Activated CD4-positive, alpha-beta T cell treated with anti-CD3 and anti-CD28 coated beads for 36 hours (primary cell): ENCODE measurements at regions not wholly inside any gene's neighbourhood (a gene's known extent, or its start where the extent isn't known, plus 50 kb on each side); places are given as distances from the start of the nearest gene placed in this dataset.

Source experiments
- ATAC-seq: fragments of 200-7000 bp; cut with Tn5 transposase; one replicate; pipeline ENCODE4 v1.10.0; 2021; ENCODE audit warnings: mild to moderate bottlenecking, moderate library complexity
- CTCF ChIA-PET: fragments of 350-600 bp; sonication (Branson Sonifier 250); formaldehyde crosslinking; loops from one replicate; lab custom pipeline; 2021; ENCODE audit warnings: antibody characterized with exemption; lab: Charles Lee
- POLR2A ChIA-PET: fragments of 350-600 bp; sonication (Branson Sonifier 250); formaldehyde crosslinking; loops from one replicate; lab custom pipeline; 2021; ENCODE audit warnings: antibody characterized with exemption, inconsistent platforms; lab: Charles Lee
- DNase-seq: peaks from one replicate; pipeline ENCODE4 v3.0.0-alpha.2; 2020
- H3K27ac Mint-ChIP-seq: one replicate; pipeline ENCODE4 v1.8.0; 2021; ENCODE audit warnings: mixed read lengths
- H3K27me3 Mint-ChIP-seq: one replicate; pipeline ENCODE4 v1.8.0; 2021; ENCODE audit warnings: mixed read lengths
- H3K36me3 Mint-ChIP-seq: one replicate; pipeline ENCODE4 v1.8.0; 2021; ENCODE audit warnings: low read depth, mixed read lengths
- H3K4me1 Mint-ChIP-seq: one replicate; pipeline ENCODE4 v1.8.0; 2021; ENCODE audit warnings: mixed read lengths
- H3K4me3 Mint-ChIP-seq: one replicate; pipeline ENCODE4 v1.8.0; 2021; ENCODE audit warnings: mild to moderate bottlenecking, moderate library complexity, mixed read lengths
- H3K9me3 Mint-ChIP-seq: one replicate; pipeline ENCODE4 v1.8.0; 2021; ENCODE audit warnings: low read depth, mixed read lengths
- intact Hi-C, 2 experiments: fragments of 100-400 bp; cut with DNase I in 1 of 2; cut with micrococcal nuclease in 1 of 2; formaldehyde crosslinking; loops; one replicate each; pipeline versions ENCODE4 v1.14.2 to v1.15.1; 2022 to 2024; cut with DNase I, micrococcal nuclease

- H3K36me3 Mint-ChIP-seq = no peaks in the 10 kb centered on the region
- intact Hi-C loops = no loop called here
- DNase-seq (no peak), ATAC-seq (no peak)
- ChIA-PET CTCF (no interaction called here), POLR2A (no interaction called here)
- H3K27me3 Mint-ChIP-seq = no peaks in the 10 kb centered on the region
- H3K27ac Mint-ChIP-seq = no peak overlapping the region
- peaks cover 3% of the 10 kb centered on the region for H3K9me3 Mint-ChIP-seq
- no peaks in the 10 kb centered on the region for H3K4me1 Mint-ChIP-seq
- no peak overlapping the region for H3K4me3 Mint-ChIP-seq
Measured at GRCh38 chr10:111974325-111974724, 209.2 kb downstream of the GPAM start.

GRCh38 chr10:111976557-111976956, 207.0 kb downstream of the GPAM start:
- H3K27me3 Mint-ChIP-seq = no peaks in the 10 kb centered on the region
- ChIA-PET CTCF (no interaction called here), POLR2A (interaction anchor here (0.6 kb wide), 1 partner anchor 450 kb away, joined by 3 read pairs; no protein-coding TSS in a partner anchor)
- no peaks in the 10 kb centered on the region for H3K4me1 Mint-ChIP-seq
- H3K36me3 Mint-ChIP-seq = no peaks in the 10 kb centered on the region
- H3K27ac Mint-ChIP-seq = no peak overlapping the region
- H3K4me3 Mint-ChIP-seq = no peak overlapping the region
- peaks cover 3% of the 10 kb centered on the region for H3K9me3 Mint-ChIP-seq
- DNase-seq (no peak), ATAC-seq (no peak)
- intact Hi-C loops = no loop called here

GRCh38 chr10:111984057-111984456, 199.5 kb downstream of the GPAM start:
- Mint-ChIP-seq H3K27ac (no peak overlapping the region), H3K4me1 (no peaks in the 10 kb centered on the region), H3K27me3 (peaks cover 6% of the 10 kb centered on the region), H3K36me3 (no peaks in the 10 kb centered on the region), H3K4me3 (no peak overlapping the region), H3K9me3 (no peaks in the 10 kb centered on the region)
- no peak for ATAC-seq
- DNase-seq = no peak
- CTCF ChIA-PET = no interaction called here
- POLR2A ChIA-PET = no interaction called here
- intact Hi-C loops = no loop called here

- no peak for DNase-seq
- intact Hi-C loops = no loop called here
- no peaks in the 10 kb centered on the region for H3K4me1 Mint-ChIP-seq
Measured at GRCh38 chr10:111986079-111986478, 197.5 kb downstream of the GPAM start.

GRCh38 chr10:111988646-111989045, 194.9 kb downstream of the GPAM start:
- Mint-ChIP-seq H3K27me3 (peaks cover 11% of the 10 kb centered on the region), H3K9me3 (no peaks in the 10 kb centered on the region), H3K4me3 (no peak overlapping the region), H3K27ac (no peak overlapping the region), H3K36me3 (no peaks in the 10 kb centered on the region), H3K4me1 (no peaks in the 10 kb centered on the region)
- no peak for DNase-seq
- intact Hi-C loops = no loop called here
- CTCF ChIA-PET = no interaction called here
- ATAC-seq = no peak
- POLR2A ChIA-PET = no interaction called here

More at GRCh38 chr10:111986079-111986478, 197.5 kb downstream of the GPAM start:
- Mint-ChIP-seq H3K36me3 (no peaks in the 10 kb centered on the region), H3K4me3 (no peak overlapping the region), H3K27me3 (peaks cover 7% of the 10 kb centered on the region), H3K9me3 (no peaks in the 10 kb centered on the region), H3K27ac (no peak overlapping the region)
- CTCF ChIA-PET = no interaction called here
- POLR2A ChIA-PET = no interaction called here
- no peak for ATAC-seq

DNA sequence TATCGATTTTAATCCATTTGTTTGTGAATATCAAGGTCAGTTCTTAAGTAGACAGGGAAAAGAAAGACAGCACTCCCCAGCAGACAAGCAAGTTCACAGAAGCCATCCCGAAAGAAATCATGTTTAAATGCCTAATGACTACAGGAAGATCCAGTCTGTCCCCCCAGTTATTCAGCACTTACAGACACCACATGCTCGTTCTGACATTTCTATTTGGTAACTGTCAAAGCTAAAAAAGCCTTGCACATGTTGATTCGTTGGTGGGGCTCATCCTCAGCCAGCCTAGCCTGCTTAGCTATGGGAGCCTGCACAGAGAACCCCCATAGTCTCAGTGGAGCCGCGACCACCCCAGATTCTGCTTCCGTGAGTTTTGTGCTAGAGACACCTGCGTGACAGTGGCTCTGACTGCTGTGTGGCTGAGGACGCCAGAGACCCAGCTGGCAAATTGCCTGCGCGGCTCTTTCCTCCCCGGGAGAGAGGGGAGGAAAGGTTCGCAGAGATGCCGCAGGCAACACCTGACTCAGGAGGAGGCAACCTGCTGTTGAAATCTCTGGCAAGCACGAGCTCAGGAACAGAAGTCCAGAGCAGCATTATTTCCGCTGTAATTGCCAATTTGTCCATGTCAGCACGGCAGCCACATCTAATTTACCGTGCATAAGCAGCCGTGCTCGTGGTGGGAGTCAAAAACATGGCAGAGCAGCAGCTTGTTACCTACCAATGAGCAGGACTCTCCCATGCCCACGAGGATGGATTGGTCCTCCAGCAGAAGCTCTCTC, 194.2 kb downstream of the GPAM start:
- ATAC-seq = no peak
- POLR2A ChIA-PET = no interaction called here
- no peak for DNase-seq
- no peaks in the 10 kb centered on the region for H3K36me3 Mint-ChIP-seq
- intact Hi-C loops = no loop called here
- H3K4me3 Mint-ChIP-seq = no peak overlapping the region
- H3K27me3 Mint-ChIP-seq = peaks cover 11% of the 10 kb centered on the region
- H3K27ac Mint-ChIP-seq = no peak overlapping the region
- CTCF ChIA-PET = no interaction called here
- no peaks in the 10 kb centered on the region for H3K9me3 Mint-ChIP-seq
- no peaks in the 10 kb centered on the region for H3K4me1 Mint-ChIP-seq

GRCh38 chr10:111990734-111991133, 192.8 kb downstream of the GPAM start:
- DNase-seq (no peak), ATAC-seq (no peak)
- intact Hi-C loops = no loop called here
- Mint-ChIP-seq H3K36me3 (no peaks in the 10 kb centered on the region), H3K4me1 (no peaks in the 10 kb centered on the region), H3K4me3 (no peak overlapping the region), H3K27ac (no peak overlapping the region), H3K27me3 (peaks cover 15% of the 10 kb centered on the region), H3K9me3 (no peaks in the 10 kb centered on the region)
- ChIA-PET POLR2A (no interaction called here), CTCF (no interaction called here)

- ChIA-PET CTCF (no interaction called here), POLR2A (no interaction called here)
- Mint-ChIP-seq H3K36me3 (no peaks in the 10 kb centered on the region), H3K9me3 (no peaks in the 10 kb centered on the region), H3K4me3 (no peak overlapping the region), H3K27ac (no peak overlapping the region), H3K27me3 (peaks cover 17% of the 10 kb centered on the region), H3K4me1 (no peaks in the 10 kb centered on the region)
- DNase-seq (no peak), ATAC-seq (no peak)
- intact Hi-C loops = no loop called here
Measured at GRCh38 chr10:111993321-111993720, 190.2 kb downstream of the GPAM start.

GRCh38 chr10:111993872-111994426, 189.6 kb downstream of the GPAM start:
- ATAC-seq (no peak), DNase-seq (no peak)
- H3K9me3 Mint-ChIP-seq = no peaks in the 10 kb centered on the region
- POLR2A ChIA-PET = no interaction called here
- peaks cover 14% of the 10 kb centered on the region for H3K27me3 Mint-ChIP-seq
- H3K4me1 Mint-ChIP-seq = no peaks in the 10 kb centered on the region
- H3K4me3 Mint-ChIP-seq = no peak overlapping the region
- intact Hi-C loops = no loop called here
- CTCF ChIA-PET = no interaction called here
- no peaks in the 10 kb centered on the region for H3K36me3 Mint-ChIP-seq
- no peak overlapping the region for H3K27ac Mint-ChIP-seq

DNA sequence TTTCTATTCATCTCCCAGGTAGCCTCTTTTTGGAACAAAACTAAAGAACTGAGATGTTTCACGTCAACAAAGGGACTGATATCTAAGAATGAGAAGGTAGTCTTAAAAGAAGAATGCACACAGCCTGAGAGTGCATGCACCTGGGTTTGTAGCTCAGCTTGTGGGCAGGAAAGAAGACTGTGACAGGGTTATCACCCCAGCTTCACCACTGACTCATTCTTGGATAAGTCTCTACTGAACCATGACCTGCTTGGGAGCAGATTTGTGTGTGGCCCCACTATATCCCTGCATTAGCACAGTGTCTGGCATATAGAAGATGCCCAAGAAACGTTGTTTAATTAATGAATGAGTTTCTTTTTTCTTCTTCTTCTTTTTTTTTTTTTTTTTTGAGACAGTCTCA, 187.5 kb downstream of the GPAM start:
- Mint-ChIP-seq H3K4me3 (no peak overlapping the region), H3K4me1 (no peaks in the 10 kb centered on the region), H3K27ac (no peak overlapping the region), H3K9me3 (no peaks in the 10 kb centered on the region), H3K36me3 (no peaks in the 10 kb centered on the region), H3K27me3 (peaks cover 12% of the 10 kb centered on the region)
- DNase-seq (no peak), ATAC-seq (no peak)
- ChIA-PET POLR2A (no interaction called here), CTCF (no interaction called here)
- intact Hi-C loops = no loop called here

DNA sequence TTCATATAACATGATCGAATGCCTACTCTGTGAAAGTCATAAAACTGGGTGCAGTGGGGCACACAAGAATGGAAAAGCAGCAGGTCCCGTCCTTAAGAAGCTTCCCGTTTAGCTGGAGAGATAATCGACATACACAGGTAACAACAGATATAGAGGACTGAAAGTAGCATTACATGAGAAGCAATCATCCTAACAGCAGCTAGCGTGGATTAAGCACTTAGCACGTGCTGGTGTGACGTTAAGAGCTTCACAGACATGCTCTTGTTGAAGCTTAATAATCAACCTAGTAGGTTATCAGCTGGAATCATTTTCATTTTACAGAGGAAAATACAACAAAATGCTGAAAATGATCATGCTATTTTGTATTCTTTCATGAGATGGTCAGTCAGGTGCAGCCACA, 184.8 kb downstream of the GPAM start:
- Mint-ChIP-seq H3K9me3 (no peaks in the 10 kb centered on the region), H3K4me1 (no peaks in the 10 kb centered on the region), H3K4me3 (no peak overlapping the region), H3K36me3 (no peaks in the 10 kb centered on the region), H3K27me3 (peaks cover 10% of the 10 kb centered on the region), H3K27ac (no peak overlapping the region)
- CTCF ChIA-PET = no interaction called here
- no peak for DNase-seq
- POLR2A ChIA-PET = no interaction called here
- intact Hi-C loops = no loop called here
- ATAC-seq = no peak

DNA sequence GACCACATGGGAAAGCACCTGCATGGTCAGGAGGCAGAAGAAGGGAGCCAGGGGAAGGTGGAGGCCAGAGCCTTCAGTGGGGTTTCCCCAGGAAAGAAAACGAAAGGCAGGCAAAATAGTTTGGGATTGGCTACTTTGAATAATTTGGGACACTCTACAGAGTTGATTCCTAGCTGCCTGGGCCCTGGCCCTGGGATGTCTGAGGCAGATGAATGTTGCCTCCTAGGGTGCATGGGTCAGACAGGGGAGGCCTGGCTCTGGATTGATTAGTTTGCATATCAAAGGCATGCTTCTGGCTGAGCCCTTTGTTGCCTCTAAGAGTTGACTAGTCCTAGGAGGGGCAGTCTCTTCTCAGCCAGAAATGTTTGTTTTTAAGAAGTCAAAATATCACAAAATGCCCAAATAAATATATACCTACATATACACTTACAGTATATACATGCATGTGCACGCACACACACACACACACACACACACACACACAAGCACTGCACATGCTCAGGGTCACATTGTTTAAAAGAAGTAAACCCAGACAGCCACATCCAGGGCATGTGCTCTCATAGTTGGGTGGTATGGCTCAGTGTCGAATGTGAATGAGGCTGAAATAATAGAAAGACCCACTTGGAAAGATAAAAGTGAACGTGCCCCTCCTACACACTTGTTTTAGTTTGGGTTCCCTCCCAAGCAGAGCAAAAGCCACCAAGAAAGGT, 184.2 kb downstream of the GPAM start:
- CTCF ChIA-PET = no interaction called here
- POLR2A ChIA-PET = no interaction called here
- peaks cover 10% of the 10 kb centered on the region for H3K27me3 Mint-ChIP-seq

More for the DNA sequence above, 184.2 kb downstream of the GPAM start:
- Mint-ChIP-seq H3K4me1 (no peaks in the 10 kb centered on the region), H3K36me3 (no peaks in the 10 kb centered on the region), H3K27ac (no peak overlapping the region), H3K9me3 (no peaks in the 10 kb centered on the region), H3K4me3 (no peak overlapping the region)
- DNase-seq = no peak
- ATAC-seq = no peak
- intact Hi-C loops = no loop called here
